H9 (cell line): ENCODE measurements at regions not wholly inside any gene's neighbourhood (a gene's known extent, or its start where the extent isn't known, plus 50 kb on each side); places are given as distances from the start of the nearest gene placed in this dataset.

Experiments
- DNase-seq: peaks from one replicate; pipeline ENCODE4 v3.0.0-alpha.2; 2017
- H2AFZ ChIP-seq: one replicate; pipeline ENCODE4 v1.6.1; 2013; ENCODE audit warnings: mild to moderate bottlenecking, low read length, control low read depth, moderate library complexity
- H2AK5ac ChIP-seq: 2 replicates; pipeline ENCODE4 v1.6.1; 2013; ENCODE audit warnings: low read length, control low read depth, mixed read lengths; ENCODE audit not compliant: insufficient read length
- H2BK120ac ChIP-seq: one replicate; pipeline ENCODE4 v1.6.1; 2013; ENCODE audit warnings: low read depth, mild to moderate bottlenecking, low read length, control low read depth, inconsistent platforms; ENCODE audit not compliant: poor library complexity, severe bottlenecking
- H2BK12ac ChIP-seq: 2 replicates; pipeline ENCODE4 v1.6.1; 2013; ENCODE audit warnings: low read length, control low read depth, mixed read lengths, low read depth; ENCODE audit not compliant: insufficient read length
- H2BK15ac ChIP-seq: 2 replicates; pipeline ENCODE4 v1.6.1; 2013; ENCODE audit warnings: low read depth, low read length, control low read depth
- H2BK20ac ChIP-seq: one replicate; pipeline ENCODE4 v1.6.1; 2013; ENCODE audit warnings: low read depth, mild to moderate bottlenecking, low read length, control low read depth, inconsistent platforms; ENCODE audit not compliant: poor library complexity, severe bottlenecking
- H2BK5ac ChIP-seq: 2 replicates; pipeline ENCODE4 v1.6.1; 2013; ENCODE audit warnings: low read length, control low read depth, mixed read lengths; ENCODE audit not compliant: insufficient read length
- H3K14ac ChIP-seq: 2 replicates; pipeline ENCODE4 v1.6.1; 2013; ENCODE audit warnings: low read length, control low read depth; ENCODE audit not compliant: insufficient read depth
- H3K18ac ChIP-seq: 2 replicates; pipeline ENCODE4 v1.6.1; 2013; ENCODE audit warnings: low read depth, mild to moderate bottlenecking, mixed read lengths, low read length, control low read depth; ENCODE audit not compliant: insufficient read length
- H3K23ac ChIP-seq: 2 replicates; pipeline ENCODE4 v1.6.1; 2013; ENCODE audit warnings: low read length, control low read depth, mixed read lengths, low read depth; ENCODE audit not compliant: insufficient read length
- H3K23me2 ChIP-seq: 2 replicates; pipeline ENCODE4 v1.6.1; 2013; ENCODE audit warnings: low read depth, mild to moderate bottlenecking, mixed read lengths, low read length, control low read depth; ENCODE audit not compliant: insufficient read length, poor library complexity, severe bottlenecking
- H3K27ac ChIP-seq: 2 replicates; pipeline ENCODE4 v1.5.1; 2013; ENCODE audit warnings: low read length, control low read depth, mixed read lengths, low read depth; ENCODE audit not compliant: insufficient read length
- H3K27me3 ChIP-seq: 2 replicates; pipeline ENCODE4 v1.6.1; 2013; ENCODE audit warnings: low read length, control low read depth, inconsistent platforms; ENCODE audit not compliant: insufficient read depth
- H3K4ac ChIP-seq: 2 replicates; pipeline ENCODE4 v1.6.1; 2013; ENCODE audit warnings: low read depth, mild to moderate bottlenecking, control low read depth, inconsistent platforms, low read length, moderate library complexity
- H3K4me1 ChIP-seq: 2 replicates; pipeline ENCODE4 v1.6.1; 2013; ENCODE audit warnings: low read length, control low read depth, inconsistent platforms; ENCODE audit not compliant: insufficient read depth
- H3K4me2 ChIP-seq: 2 replicates; pipeline ENCODE4 v1.6.1; 2013; ENCODE audit warnings: low read length, control low read depth, mixed read lengths; ENCODE audit not compliant: insufficient read length, insufficient read depth
- H3K56ac ChIP-seq: 2 replicates; pipeline ENCODE4 v1.6.1; 2013; ENCODE audit warnings: low read depth, mild to moderate bottlenecking, mixed read lengths, low read length, control low read depth; ENCODE audit not compliant: insufficient read length
- H3K79me1 ChIP-seq: 2 replicates; pipeline ENCODE4 v1.6.1; 2013; ENCODE audit warnings: low read depth, mild to moderate bottlenecking, moderate library complexity, low read length, control low read depth, inconsistent platforms; ENCODE audit not compliant: insufficient read depth, poor library complexity, severe bottlenecking
- H3K79me2 ChIP-seq: 2 replicates; pipeline ENCODE4 v1.6.1; 2013; ENCODE audit warnings: low read length, control low read depth, inconsistent platforms; ENCODE audit not compliant: insufficient read depth
- H3K9ac ChIP-seq: 2 replicates; pipeline ENCODE4 v1.6.1; 2013; ENCODE audit warnings: low read length, control low read depth, mixed read lengths; ENCODE audit not compliant: insufficient read length; ENCODE audit errors: extremely low read depth
- H3K9me3 ChIP-seq: one replicate; pipeline ENCODE4 v1.6.1; 2013; ENCODE audit warnings: low read depth, low read length, inconsistent platforms; ENCODE audit not compliant: control insufficient read depth
- H3T11ph ChIP-seq: one replicate; pipeline ENCODE4 v1.6.1; 2013; ENCODE audit warnings: mild to moderate bottlenecking, low read length, control low read depth, inconsistent platforms
- H4K20me1 ChIP-seq: one replicate; pipeline ENCODE4 v1.6.1; 2013; ENCODE audit not compliant: control insufficient read depth, insufficient read length, insufficient read depth
- H4K5ac ChIP-seq: 2 replicates; pipeline ENCODE4 v1.6.1; 2013; ENCODE audit warnings: low read depth, mild to moderate bottlenecking, mixed read lengths, low read length, control low read depth; ENCODE audit not compliant: insufficient read length
- H4K8ac ChIP-seq: replicated peaks from 2 replicates; pipeline ENCODE4 v1.6.1; 2013; ENCODE audit warnings: low read length, control low read depth, mixed read lengths, low read depth; ENCODE audit not compliant: insufficient read length
- H4K91ac ChIP-seq: 2 replicates; pipeline ENCODE4 v1.6.1; 2013; ENCODE audit warnings: low read depth, mild to moderate bottlenecking, moderate library complexity, mixed read lengths, low read length, control low read depth; ENCODE audit not compliant: insufficient read length
- H3K27ac Mint-ChIP-seq, 3 experiments: 2 replicates in 2 of 3; 3 replicates in 1 of 3; pipeline ENCODE4 v1.8.0; 2020 to 2021; ENCODE audit warnings: mixed read lengths in 3 of 3, mild to moderate bottlenecking in 1 of 3, moderate library complexity in 1 of 3
- H3K27me3 Mint-ChIP-seq: 2 replicates; pipeline ENCODE4 v1.8.0; 2021; ENCODE audit warnings: low read depth, mild to moderate bottlenecking, moderate library complexity, mixed read lengths
- H3K36me3 Mint-ChIP-seq, 3 experiments: 2 replicates in 2 of 3; 3 replicates in 1 of 3; pipeline ENCODE4 v1.8.0; 2020 to 2021; ENCODE audit warnings: low read depth in 3 of 3, mixed read lengths in 3 of 3; ENCODE audit not compliant: insufficient read depth in 1 of 3
- H3K4me1 Mint-ChIP-seq, 2 experiments: 2 replicates each; pipeline ENCODE4 v1.8.0; 2020; ENCODE audit warnings: mixed read lengths in 2 of 2
- H3K4me3 Mint-ChIP-seq, 2 experiments: 2 replicates in 1 of 2; 3 replicates in 1 of 2; pipeline ENCODE4 v1.8.0; 2020 to 2021; ENCODE audit warnings: mild to moderate bottlenecking in 2 of 2, mixed read lengths in 2 of 2, moderate library complexity in 1 of 2
- H3K9me3 Mint-ChIP-seq, 2 experiments: 2 replicates in 1 of 2; 3 replicates in 1 of 2; pipeline ENCODE4 v1.8.0; 2020; ENCODE audit warnings: mild to moderate bottlenecking in 2 of 2, mixed read lengths in 2 of 2, moderate library complexity in 1 of 2
- WGBS: extraction: QIAGEN DNeasy Blood & Tissue Kit; methylation state at CpG from one replicate; pipeline ENCODE4 v1.1.7; 2013; ENCODE audit warnings: missing lambda C conversion rate, low lambda C conversion rate, mixed read lengths; ENCODE audit not compliant: insufficient read length; ENCODE audit errors: extremely low coverage; 5-methylcytosine and 5-hydroxymethylcytosine counted together
- TF ChIP-seq, protein P1 (sequence below): fragments of 200-600 bp; sonication (generic); conservative IDR thresholded peaks from 3 replicates; pipeline ENCODE4 v1.8.0; 2021; ENCODE audit warnings: antibody characterized with exemption, mild to moderate bottlenecking

DNA sequence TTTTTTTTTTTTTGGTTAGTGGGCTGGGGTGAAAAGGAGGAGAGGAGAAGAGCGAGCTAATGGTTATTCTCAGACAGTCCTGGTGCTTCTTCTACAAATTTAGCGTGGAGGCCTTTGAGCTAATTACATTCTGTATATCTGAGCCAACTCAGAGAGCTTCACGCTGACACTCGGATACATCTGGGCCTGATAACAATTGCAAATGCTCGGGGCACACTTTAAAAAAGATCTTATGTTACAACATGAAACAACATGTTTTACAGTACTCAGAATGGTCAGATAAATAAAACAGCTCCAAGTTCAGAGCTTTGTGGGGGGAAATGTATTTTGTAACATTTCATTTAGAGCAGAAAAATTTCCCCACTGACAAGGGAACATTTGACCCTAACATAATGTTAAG is 966.9 kb upstream of the NR2F2 start:
- H3K56ac ChIP-seq, result no peak overlapping the region
- H4K8ac ChIP-seq, result no peak overlapping the region
- H3K27ac Mint-ChIP-seq, result no peak overlapping the region
- no peaks in the 10 kb centered on the region for H4K20me1 ChIP-seq
- H3K4me1 Mint-ChIP-seq, result no peaks in the 10 kb centered on the region
- peaks cover 0 to 4% (median 4%) of the 10 kb centered on the region in 3 experiments; a peak in 5 of 7 replicates for H3K36me3 Mint-ChIP-seq
- H2AK5ac ChIP-seq, result no peak overlapping the region
- H2BK12ac ChIP-seq, result no peak overlapping the region
- H3K27me3 ChIP-seq, result no peaks in the 10 kb centered on the region; the same call in 1 of the 2 replicates
- H3K23me2 ChIP-seq, result no peaks in the 10 kb centered on the region
- H3K4me1 ChIP-seq, result no peaks in the 10 kb centered on the region; the same call in 1 of the 2 replicates
- H3K9me3 ChIP-seq, result no peaks in the 10 kb centered on the region
- no peak overlapping the region for H3K23ac ChIP-seq
- no peak overlapping the region for H2BK120ac ChIP-seq
- H3K14ac ChIP-seq, result no peak overlapping the region
- H2AFZ ChIP-seq, result no peak overlapping the region
- no peak overlapping the region for H2BK5ac ChIP-seq
- H3K18ac ChIP-seq, result no peak overlapping the region
- TF ChIP-seq, protein P1, sequence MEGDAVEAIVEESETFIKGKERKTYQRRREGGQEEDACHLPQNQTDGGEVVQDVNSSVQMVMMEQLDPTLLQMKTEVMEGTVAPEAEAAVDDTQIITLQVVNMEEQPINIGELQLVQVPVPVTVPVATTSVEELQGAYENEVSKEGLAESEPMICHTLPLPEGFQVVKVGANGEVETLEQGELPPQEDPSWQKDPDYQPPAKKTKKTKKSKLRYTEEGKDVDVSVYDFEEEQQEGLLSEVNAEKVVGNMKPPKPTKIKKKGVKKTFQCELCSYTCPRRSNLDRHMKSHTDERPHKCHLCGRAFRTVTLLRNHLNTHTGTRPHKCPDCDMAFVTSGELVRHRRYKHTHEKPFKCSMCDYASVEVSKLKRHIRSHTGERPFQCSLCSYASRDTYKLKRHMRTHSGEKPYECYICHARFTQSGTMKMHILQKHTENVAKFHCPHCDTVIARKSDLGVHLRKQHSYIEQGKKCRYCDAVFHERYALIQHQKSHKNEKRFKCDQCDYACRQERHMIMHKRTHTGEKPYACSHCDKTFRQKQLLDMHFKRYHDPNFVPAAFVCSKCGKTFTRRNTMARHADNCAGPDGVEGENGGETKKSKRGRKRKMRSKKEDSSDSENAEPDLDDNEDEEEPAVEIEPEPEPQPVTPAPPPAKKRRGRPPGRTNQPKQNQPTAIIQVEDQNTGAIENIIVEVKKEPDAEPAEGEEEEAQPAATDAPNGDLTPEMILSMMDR, result no peak
- H3K79me1 ChIP-seq, result no peaks in the 10 kb centered on the region
- no peak overlapping the region for H3K4ac ChIP-seq
- H3K9me3 Mint-ChIP-seq, result peaks cover 4 to 17% of the 10 kb centered on the region in 2 experiments; a peak in 4 of 5 replicates
- H3K4me2 ChIP-seq, result no peak overlapping the region
- no peak overlapping the region for H4K5ac ChIP-seq
- no peak overlapping the region for H3K9ac ChIP-seq
- no peak overlapping the region for H3K27ac ChIP-seq
- no peak overlapping the region for H3T11ph ChIP-seq
- no peaks in the 10 kb centered on the region for H3K79me2 ChIP-seq
- DNase-seq, result no peak
- H4K91ac ChIP-seq, result no peak overlapping the region
- H3K4me3 Mint-ChIP-seq, result no peak overlapping the region
- no peaks in the 10 kb centered on the region for H3K27me3 Mint-ChIP-seq
- WGBS, result no CpG with 5 or more reads among the region's 5 CpGs
- H2BK20ac ChIP-seq, result no peak overlapping the region
- no peak overlapping the region for H2BK15ac ChIP-seq
